PC-9 (cell line): ENCODE measurements at regions not wholly inside any gene's neighbourhood (a gene's known extent, or its start where the extent isn't known, plus 50 kb on each side); places are given as distances from the start of the nearest gene placed in this dataset.

Experiments
- CTCF ChIP-seq: fragments of 200-600 bp; sonication (generic); conservative IDR thresholded peaks from 2 replicates; pipeline ENCODE4 v1.6.1; 2017; ENCODE audit warnings: mixed run types, antibody characterized with exemption, mild to moderate bottlenecking, moderate library complexity
- EZH2 ChIP-seq: fragments of 200-600 bp; sonication (generic); IDR thresholded peaks from 2 replicates; pipeline ENCODE4 v1.8.0; 2017; ENCODE audit warnings: antibody characterized with exemption, low read depth

GRCh38 chr5:159836691-159837090 lies 79.6 kb upstream of the ADRA1B start:
- no peak for TF ChIP-seq CTCF
- TF ChIP-seq EZH2: no peak
